ENCODE measurements at regions not wholly inside any gene's neighbourhood (a gene's known extent, or its start where the extent isn't known, plus 50 kb on each side); places are given as distances from the start of the nearest gene placed in this dataset.

DNA sequence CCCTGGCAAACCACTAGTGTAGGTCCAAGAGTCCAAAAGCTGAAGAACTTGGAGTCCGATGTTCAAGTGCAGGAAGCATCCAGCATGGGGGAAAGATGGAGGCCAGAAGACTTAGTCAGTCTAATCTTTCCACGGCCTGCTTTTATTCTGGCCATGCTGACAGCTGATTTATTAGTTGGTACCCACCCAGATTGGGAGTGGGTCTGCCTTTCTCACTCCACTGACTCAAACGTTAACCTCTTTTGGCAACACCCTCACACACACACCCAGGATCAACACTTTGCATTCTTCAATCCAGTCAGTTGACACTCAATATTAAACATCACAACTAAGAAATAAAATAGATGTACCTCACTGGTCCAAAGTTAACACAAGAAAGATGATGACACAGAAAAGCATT lies 134.8 kb upstream of the GABRA2 start:
- TF ChIP-seq, protein P1, sequence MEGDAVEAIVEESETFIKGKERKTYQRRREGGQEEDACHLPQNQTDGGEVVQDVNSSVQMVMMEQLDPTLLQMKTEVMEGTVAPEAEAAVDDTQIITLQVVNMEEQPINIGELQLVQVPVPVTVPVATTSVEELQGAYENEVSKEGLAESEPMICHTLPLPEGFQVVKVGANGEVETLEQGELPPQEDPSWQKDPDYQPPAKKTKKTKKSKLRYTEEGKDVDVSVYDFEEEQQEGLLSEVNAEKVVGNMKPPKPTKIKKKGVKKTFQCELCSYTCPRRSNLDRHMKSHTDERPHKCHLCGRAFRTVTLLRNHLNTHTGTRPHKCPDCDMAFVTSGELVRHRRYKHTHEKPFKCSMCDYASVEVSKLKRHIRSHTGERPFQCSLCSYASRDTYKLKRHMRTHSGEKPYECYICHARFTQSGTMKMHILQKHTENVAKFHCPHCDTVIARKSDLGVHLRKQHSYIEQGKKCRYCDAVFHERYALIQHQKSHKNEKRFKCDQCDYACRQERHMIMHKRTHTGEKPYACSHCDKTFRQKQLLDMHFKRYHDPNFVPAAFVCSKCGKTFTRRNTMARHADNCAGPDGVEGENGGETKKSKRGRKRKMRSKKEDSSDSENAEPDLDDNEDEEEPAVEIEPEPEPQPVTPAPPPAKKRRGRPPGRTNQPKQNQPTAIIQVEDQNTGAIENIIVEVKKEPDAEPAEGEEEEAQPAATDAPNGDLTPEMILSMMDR (conservative IDR thresholded peaks at IDR 0.05; ENCODE audit: low read depth, low read length): no peak
- no peak for TF ChIP-seq EZH2 (IDR thresholded peaks at IDR 0.05; ENCODE audit: borderline replicate concordance, low read depth, low read length, poor library complexity, severe bottlenecking)

Data from A673 (cell line).